Ishikawa (cell line): ENCODE measurements at regions not wholly inside any gene's neighbourhood (a gene's known extent, or its start where the extent isn't known, plus 50 kb on each side); places are given as distances from the start of the nearest gene placed in this dataset.

ENCODE experiments used
- CEBPB ChIP-seq: IDR thresholded peaks from 2 replicates; pipeline ENCODE4 v1.6.1; 2012
- CREB1 ChIP-seq: IDR thresholded peaks from 2 replicates; pipeline ENCODE4 v1.6.1; 2012; ENCODE audit warnings: low read depth
- EGR1 ChIP-seq: IDR thresholded peaks from 2 replicates; pipeline ENCODE4 v1.6.1; 2012
- EP300 ChIP-seq: IDR thresholded peaks from 2 replicates; pipeline ENCODE4 v1.6.1; 2012; ENCODE audit warnings: borderline replicate concordance
- FOXM1 ChIP-seq: IDR thresholded peaks from 2 replicates; pipeline ENCODE4 v1.6.1; 2012; ENCODE audit warnings: low read depth, borderline replicate concordance
- NFIC ChIP-seq: IDR thresholded peaks from 2 replicates; pipeline ENCODE4 v1.6.1; 2012
- RAD21 ChIP-seq: IDR thresholded peaks from 2 replicates; pipeline ENCODE4 v1.6.1; 2012; ENCODE audit warnings: low read depth
- TAF1 ChIP-seq: IDR thresholded peaks from 2 replicates; pipeline ENCODE4 v1.6.1; 2012; ENCODE audit warnings: low read depth, mild to moderate bottlenecking
- TCF12 ChIP-seq: IDR thresholded peaks from 2 replicates; pipeline ENCODE4 v1.6.1; 2012; ENCODE audit warnings: low read depth
- TEAD4 ChIP-seq: IDR thresholded peaks from 2 replicates; pipeline ENCODE4 v1.6.1; 2012
- YY1 ChIP-seq: IDR thresholded peaks from 2 replicates; pipeline ENCODE4 v1.6.1; 2012; ENCODE audit warnings: low read depth
- ZBTB7A ChIP-seq: IDR thresholded peaks from 2 replicates; pipeline ENCODE4 v1.6.1; 2012; ENCODE audit warnings: low read depth
- TF ChIP-seq, protein P1 (sequence below): IDR thresholded peaks from 2 replicates; pipeline ENCODE4 v1.6.1; 2012
- TF ChIP-seq, protein P2 (sequence below): IDR thresholded peaks from 2 replicates; pipeline ENCODE4 v1.6.1; 2012; ENCODE audit warnings: low read depth, mild to moderate bottlenecking
- TF ChIP-seq, protein P3 (sequence below): IDR thresholded peaks from 2 replicates; pipeline ENCODE4 v1.6.1; 2012

DNA sequence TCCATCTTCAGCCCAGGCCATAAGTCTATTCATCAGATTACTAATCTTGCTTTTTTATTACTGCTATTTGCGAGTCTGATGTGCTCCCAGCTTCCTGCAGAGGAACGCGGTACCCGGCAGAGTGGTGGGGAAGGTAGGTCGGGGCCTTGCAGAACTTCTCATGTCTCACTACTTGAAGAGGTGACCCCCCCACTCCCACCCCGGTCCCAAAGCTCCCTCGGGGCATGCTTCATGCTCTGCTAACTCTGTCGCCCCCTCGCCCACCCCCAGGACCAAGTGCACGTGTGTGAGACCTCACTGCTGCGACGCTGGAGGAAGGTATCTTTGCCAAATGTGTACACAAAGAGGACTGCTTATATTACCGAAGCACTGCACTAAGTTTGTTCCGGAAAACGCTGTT, 129.4 kb upstream of the RAB12 start:
- TF ChIP-seq NFIC, result no peak
- TF ChIP-seq TAF1, result no peak
- TF ChIP-seq, protein P1, sequence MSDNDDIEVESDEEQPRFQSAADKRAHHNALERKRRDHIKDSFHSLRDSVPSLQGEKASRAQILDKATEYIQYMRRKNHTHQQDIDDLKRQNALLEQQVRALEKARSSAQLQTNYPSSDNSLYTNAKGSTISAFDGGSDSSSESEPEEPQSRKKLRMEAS, result no peak
- TF ChIP-seq RAD21, result no peak
- TF ChIP-seq FOXM1, result no peak
- no peak for TF ChIP-seq CREB1
- TF ChIP-seq TCF12, result no peak
- TF ChIP-seq CEBPB, result no peak
- no peak for TF ChIP-seq EGR1
- TF ChIP-seq, protein P2, sequence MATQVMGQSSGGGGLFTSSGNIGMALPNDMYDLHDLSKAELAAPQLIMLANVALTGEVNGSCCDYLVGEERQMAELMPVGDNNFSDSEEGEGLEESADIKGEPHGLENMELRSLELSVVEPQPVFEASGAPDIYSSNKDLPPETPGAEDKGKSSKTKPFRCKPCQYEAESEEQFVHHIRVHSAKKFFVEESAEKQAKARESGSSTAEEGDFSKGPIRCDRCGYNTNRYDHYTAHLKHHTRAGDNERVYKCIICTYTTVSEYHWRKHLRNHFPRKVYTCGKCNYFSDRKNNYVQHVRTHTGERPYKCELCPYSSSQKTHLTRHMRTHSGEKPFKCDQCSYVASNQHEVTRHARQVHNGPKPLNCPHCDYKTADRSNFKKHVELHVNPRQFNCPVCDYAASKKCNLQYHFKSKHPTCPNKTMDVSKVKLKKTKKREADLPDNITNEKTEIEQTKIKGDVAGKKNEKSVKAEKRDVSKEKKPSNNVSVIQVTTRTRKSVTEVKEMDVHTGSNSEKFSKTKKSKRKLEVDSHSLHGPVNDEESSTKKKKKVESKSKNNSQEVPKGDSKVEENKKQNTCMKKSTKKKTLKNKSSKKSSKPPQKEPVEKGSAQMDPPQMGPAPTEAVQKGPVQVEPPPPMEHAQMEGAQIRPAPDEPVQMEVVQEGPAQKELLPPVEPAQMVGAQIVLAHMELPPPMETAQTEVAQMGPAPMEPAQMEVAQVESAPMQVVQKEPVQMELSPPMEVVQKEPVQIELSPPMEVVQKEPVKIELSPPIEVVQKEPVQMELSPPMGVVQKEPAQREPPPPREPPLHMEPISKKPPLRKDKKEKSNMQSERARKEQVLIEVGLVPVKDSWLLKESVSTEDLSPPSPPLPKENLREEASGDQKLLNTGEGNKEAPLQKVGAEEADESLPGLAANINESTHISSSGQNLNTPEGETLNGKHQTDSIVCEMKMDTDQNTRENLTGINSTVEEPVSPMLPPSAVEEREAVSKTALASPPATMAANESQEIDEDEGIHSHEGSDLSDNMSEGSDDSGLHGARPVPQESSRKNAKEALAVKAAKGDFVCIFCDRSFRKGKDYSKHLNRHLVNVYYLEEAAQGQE, result no peak
- no peak for TF ChIP-seq YY1
- TF ChIP-seq EP300, result no peak
- no peak for TF ChIP-seq TEAD4
- TF ChIP-seq, protein P3, sequence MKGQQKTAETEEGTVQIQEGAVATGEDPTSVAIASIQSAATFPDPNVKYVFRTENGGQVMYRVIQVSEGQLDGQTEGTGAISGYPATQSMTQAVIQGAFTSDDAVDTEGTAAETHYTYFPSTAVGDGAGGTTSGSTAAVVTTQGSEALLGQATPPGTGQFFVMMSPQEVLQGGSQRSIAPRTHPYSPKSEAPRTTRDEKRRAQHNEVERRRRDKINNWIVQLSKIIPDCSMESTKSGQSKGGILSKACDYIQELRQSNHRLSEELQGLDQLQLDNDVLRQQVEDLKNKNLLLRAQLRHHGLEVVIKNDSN, result no peak
- no peak for TF ChIP-seq ZBTB7A

DNA sequence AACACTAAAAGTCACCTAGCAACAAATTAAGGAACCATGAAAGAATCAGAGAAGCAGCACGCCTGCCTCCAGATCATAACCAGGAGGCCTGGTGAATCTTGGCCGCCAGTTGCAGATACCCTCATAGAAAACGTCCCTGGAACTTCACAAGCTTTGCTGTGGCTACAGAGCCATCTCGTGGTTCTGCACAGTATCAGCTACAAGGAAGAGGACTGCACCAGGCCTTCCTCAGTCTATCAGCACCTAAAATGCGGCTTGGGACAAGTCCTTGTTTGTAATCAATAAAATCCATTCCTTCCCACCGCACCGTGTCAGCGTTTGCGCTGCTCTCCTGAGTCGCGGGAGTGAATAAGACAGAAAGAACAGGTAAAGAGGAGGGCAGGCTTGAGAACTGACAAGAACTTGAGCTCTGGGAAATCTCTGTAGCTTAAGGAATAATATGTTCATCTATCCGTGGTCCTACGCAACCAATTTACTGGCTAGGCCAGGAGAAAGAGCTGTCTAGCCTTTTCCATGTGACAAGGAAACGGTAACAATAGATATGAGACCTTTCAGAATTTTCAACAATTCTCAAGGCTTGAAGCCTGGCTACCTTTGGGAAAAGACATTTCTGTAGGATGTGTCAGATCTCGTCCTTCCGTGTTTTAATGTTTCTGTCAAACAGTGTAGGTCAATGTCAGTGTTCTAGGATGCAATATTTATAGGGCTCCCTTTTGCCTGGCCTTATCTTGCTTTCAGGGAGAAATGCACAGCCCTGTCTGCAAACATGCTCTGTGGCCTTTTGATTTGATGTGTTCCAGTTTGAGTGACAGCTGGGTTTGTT, 128.5 kb upstream of the RAB12 start:
- TF ChIP-seq CREB1, result no peak
- TF ChIP-seq YY1, result no peak
- peak; percentile 48 for TF ChIP-seq RAD21
- TF ChIP-seq FOXM1, result no peak

DNA sequence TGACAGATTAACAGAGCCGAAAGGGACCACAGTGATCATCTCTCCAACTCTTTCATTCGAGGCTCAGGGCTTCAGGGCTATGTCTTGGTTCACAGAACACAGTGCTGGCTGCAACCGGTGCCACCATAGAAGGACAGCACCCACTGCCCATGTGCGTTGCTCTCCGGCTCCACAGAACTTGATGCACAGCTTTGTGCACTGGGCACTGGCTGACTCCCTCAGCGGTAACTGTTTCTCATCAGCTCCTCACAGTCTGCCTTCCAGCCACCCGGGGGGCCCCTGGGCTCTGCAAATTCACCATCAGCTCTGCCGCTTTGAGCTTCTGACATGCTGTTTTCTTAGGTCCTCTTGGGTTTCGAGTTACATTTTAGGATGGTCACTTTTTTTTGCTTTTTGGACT, 124.3 kb upstream of the RAB12 start:
- no peak for TF ChIP-seq CEBPB
- no peak for TF ChIP-seq ZBTB7A
- no peak for TF ChIP-seq EGR1
- no peak for TF ChIP-seq TCF12
- no peak for TF ChIP-seq FOXM1
- no peak for TF ChIP-seq TAF1
- no peak for TF ChIP-seq YY1
- no peak for TF ChIP-seq RAD21
- TF ChIP-seq, protein P3, result no peak

DNA sequence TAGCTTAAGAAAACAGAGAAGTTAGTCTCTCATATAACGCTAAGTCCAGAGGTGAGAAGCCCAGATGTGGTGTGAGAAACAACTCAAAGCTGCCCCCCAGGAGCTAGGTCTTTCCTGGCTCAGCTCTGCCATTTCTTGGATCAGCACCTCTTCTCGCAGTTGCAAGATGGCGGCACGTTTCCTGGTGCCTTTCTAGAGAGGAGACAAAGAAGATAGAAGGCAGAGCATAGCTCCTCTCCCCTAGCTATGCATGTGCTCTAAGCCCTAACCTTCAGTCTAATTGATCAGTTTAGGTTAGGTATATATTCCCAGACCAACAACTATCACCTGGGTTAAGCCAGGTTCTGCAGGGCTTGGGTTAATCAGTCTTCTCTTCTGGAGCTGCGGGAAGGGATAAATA, 119.5 kb upstream of the RAB12 start:
- TF ChIP-seq, protein P2, result no peak
- TF ChIP-seq TEAD4, result no peak
- no peak for TF ChIP-seq CEBPB
- no peak for TF ChIP-seq TCF12
- TF ChIP-seq CREB1, result no peak
- no peak for TF ChIP-seq ZBTB7A
- TF ChIP-seq YY1, result no peak
- no peak for TF ChIP-seq TAF1
- no peak for TF ChIP-seq NFIC
- TF ChIP-seq FOXM1, result no peak
- TF ChIP-seq RAD21, result no peak
- no peak for TF ChIP-seq EP300
- no peak for TF ChIP-seq EGR1
- TF ChIP-seq, protein P1, result no peak
- TF ChIP-seq, protein P3, result no peak

DNA sequence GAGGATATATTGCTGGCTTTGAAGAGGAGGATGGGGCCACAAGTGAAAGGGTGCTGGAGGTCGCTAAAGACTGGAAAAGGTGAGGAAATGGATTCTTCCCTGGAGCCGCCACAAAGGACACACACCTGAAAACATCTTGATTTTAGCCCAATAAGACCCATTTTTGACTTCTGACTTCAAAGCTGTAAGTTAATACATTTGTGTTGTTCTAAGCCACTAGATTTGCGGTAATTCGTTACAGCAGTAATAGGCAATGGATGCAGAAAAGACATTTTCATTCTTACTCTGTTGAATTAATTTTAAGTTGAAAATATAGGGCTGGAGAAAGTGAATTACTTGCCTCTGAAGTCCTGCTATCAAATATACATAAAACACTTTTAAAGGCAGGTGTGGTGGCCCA, 117.7 kb upstream of the RAB12 start:
- TF ChIP-seq FOXM1, result no peak
- no peak for TF ChIP-seq EP300
- TF ChIP-seq CREB1, result no peak
- TF ChIP-seq NFIC, result no peak
- TF ChIP-seq, protein P1, result no peak
- TF ChIP-seq, protein P2, result no peak
- TF ChIP-seq TAF1, result no peak
- TF ChIP-seq ZBTB7A, result no peak
- TF ChIP-seq TEAD4, result no peak
- no peak for TF ChIP-seq EGR1
- TF ChIP-seq TCF12, result no peak
- no peak for TF ChIP-seq CEBPB
- TF ChIP-seq YY1, result no peak
- TF ChIP-seq, protein P3, result no peak
- no peak for TF ChIP-seq RAD21
